Inflammatory macrophage treated with lipopolysaccharide for 1 hour (primary cell): ENCODE measurements at regions not wholly inside any gene's neighbourhood (a gene's known extent, or its start where the extent isn't known, plus 50 kb on each side); places are given as distances from the start of the nearest gene placed in this dataset.

Experiments
- DNase-seq, 2 donors: peaks; one replicate each; pipeline ENCODE4 v3.0.0-alpha.2; 2020 to 2022

GRCh38 chr1:219798283-219799030 lies 129.9 kb downstream of the SLC30A10 start:
- DNase-seq, result peak; percentile 48 to 58

GRCh38 chr1:219797683-219798082 lies 130.7 kb downstream of the SLC30A10 start:
- no peak for DNase-seq

- no peak for DNase-seq
Measured at GRCh38 chr1:219797009-219797408, 131.3 kb downstream of the SLC30A10 start.

- no peak for DNase-seq
Measured at GRCh38 chr1:219795363-219795917, 132.9 kb downstream of the SLC30A10 start.

GRCh38 chr1:219794085-219794743 lies 134.1 kb downstream of the SLC30A10 start:
- DNase-seq, result peak in 1 of 2 donors; percentile 23

DNA sequence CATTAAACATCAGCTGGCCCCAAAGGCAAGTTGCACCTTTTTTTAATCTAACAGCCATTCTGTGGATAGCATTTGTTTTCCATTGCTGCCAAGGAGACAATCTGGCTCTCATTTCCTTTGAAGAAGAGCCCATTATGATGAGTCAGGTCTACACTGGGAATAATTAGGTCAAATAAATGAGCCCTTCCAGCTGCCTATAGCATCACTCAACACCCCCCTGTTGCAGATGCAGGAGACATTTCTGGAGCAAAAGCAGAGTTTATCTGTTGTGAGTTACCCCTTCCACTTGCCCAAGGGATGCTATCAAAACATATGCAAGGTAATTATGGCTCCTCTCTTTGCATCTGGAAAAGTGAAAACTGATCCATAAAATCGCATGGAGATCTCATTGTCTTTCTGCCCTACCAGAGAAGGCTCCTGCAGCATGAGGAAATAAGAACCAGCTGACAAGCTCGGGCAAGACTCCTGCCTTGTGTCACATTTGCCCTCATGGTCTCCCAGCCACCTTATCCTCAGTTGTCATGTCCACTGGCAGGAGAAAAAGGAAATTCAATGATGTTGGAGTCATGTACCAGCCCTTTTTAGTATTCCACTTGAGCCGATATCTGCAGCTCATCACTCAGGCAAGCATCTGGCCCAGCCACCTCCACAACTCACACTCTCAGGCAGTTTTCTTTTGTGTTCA lies 135.9 kb downstream of the SLC30A10 start:
- no peak for DNase-seq

GRCh38 chr1:219791766-219792165 lies 136.6 kb downstream of the SLC30A10 start:
- DNase-seq, result no peak

GRCh38 chr1:219790834-219791615 lies 137.3 kb downstream of the SLC30A10 start:
- DNase-seq, result no peak

- no peak for DNase-seq
Measured at GRCh38 chr1:219788700-219789099, 139.7 kb downstream of the SLC30A10 start.

GRCh38 chr1:219788091-219788490 lies 140.3 kb downstream of the SLC30A10 start:
- DNase-seq, result no peak

- no peak for DNase-seq
Measured at GRCh38 chr1:219784660-219785381, 143.5 kb downstream of the SLC30A10 start.

GRCh38 chr1:219783605-219784235 lies 144.6 kb downstream of the SLC30A10 start:
- DNase-seq, result peak in 1 of 2 donors; percentile 11

- DNase-seq, result no peak
Measured at GRCh38 chr1:219782929-219783328, 145.4 kb downstream of the SLC30A10 start.

DNA sequence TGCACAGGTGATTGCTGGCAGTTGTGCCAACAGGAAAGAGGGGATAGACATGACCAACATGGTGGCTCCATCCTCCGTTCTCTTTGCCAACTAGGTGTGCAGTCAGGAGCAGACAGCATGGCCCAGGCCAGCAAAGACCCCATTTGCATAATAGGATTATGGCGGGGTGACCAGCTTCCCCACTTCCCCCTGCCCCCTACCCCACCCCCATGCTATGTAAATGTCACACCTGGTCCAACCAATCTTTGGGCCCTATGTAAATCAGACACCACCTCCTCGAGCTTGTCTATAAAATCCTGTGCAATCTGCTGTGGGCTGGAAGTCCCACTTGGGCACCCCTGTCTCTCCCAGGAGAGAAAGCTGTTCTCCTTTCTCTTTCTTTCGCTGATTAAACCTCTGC lies 146.0 kb downstream of the SLC30A10 start:
- no peak for DNase-seq

- DNase-seq, result no peak
Measured at GRCh38 chr1:219781491-219781890, 146.9 kb downstream of the SLC30A10 start.

DNA sequence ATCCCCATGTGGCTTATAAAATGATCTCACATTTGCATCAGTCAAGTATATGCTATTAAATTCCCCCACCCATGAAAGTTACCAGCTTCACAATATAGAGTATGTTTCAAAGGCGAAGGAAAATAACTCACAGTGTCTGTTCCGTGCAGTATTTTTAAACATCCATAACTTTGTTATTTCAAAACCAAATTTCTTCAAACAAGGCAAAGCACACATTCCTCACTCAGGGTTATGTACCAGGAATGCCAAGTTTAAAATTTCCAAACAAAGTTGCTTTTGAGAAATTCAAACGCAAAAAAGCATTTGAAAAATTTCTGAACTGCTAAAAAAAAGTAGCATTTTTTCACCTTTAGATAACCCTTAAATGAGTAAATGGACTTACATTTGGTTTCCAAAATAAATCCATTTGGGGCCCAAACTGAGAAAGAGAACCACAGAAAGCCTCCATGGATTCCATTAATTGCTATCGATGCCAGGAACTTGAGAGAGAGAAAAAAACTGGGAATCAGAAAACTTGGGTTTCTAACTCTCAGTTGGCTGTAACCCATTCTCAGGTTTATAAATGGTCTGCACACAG lies 149.5 kb downstream of the SLC30A10 start:
- no peak for DNase-seq

DNA sequence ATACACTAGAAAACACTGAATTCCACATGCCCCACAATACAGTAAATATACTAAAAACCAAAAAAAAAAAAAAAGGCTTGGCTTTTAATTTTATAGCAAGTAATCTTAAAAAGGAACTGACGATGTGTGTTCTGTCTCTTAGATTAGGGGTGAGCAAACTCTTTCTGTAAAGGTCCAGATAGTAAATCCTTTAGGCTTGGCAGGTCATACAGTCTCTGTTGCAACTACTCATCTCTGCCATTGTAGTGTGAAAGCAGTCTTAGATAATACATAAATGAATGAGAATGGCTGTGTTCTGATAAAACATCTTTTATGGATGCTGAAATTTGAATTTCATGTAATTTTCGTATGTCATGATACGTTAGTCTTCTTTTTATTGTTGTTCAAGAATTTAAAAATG lies 150.2 kb downstream of the SLC30A10 start:
- DNase-seq, result no peak

- DNase-seq, result no peak
Measured at GRCh38 chr1:219774386-219774785, 154.0 kb downstream of the SLC30A10 start.

DNA sequence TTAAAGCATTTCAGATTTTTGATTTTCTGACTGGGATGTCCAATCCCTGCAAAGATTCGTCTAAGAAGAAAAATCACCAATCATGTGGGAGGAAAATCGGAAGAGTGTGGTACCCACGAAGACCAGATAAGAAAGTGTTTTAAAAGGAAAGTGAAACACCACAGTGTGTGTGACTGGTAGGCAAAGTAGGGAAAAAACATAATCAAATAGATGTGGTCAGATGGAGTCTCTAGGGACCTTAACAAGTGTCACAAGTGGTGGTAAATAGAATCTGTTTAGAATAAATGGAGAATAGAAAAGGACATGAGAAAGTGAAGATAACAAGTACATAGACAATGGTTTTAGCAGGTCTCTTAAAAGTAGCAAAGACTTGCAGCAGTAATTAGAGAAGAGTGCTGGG lies 154.6 kb downstream of the SLC30A10 start:
- no peak for DNase-seq

GRCh38 chr1:219773110-219773509 lies 155.2 kb downstream of the SLC30A10 start:
- DNase-seq, result no peak
